ENCODE measurements at regions not wholly inside any gene's neighbourhood (a gene's known extent, or its start where the extent isn't known, plus 50 kb on each side); places are given as distances from the start of the nearest gene placed in this dataset.

DNA sequence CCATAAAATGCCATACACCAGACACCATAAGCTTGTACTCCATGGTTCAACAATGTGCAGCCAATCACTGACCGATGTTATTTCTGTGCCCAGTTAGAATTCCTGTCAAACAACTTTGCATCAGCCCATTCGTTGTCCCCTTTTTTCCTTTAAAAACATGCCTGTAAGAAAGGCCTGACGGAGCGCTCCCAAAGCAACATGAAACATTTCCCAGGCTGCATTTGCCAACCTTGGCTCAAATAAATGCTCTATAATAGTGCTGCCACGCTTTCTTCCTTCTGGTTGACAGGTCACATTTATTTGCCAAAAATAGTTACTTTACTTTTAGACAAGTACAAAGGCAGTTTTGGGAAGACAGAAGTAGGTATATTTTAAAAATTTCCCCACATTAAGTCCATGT, 735.6 kb upstream of the PTPRD start:
- TF ChIP-seq POLR2A (IDR thresholded peaks at IDR 0.05; ENCODE audit: low read length) (no peak), GATA1 (IDR thresholded peaks at IDR 0.05; ENCODE audit: low read depth, low read length) (no peak)
